ENCODE measurements at regions not wholly inside any gene's neighbourhood (a gene's known extent, or its start where the extent isn't known, plus 50 kb on each side); places are given as distances from the start of the nearest gene placed in this dataset.

- no peaks in the 10 kb centered on the region for H3K4me1 ChIP-seq (ENCODE audit: insufficient read depth, low read length)
- H3K27me3 ChIP-seq (ENCODE audit: insufficient read depth, low read length) = no peaks in the 10 kb centered on the region
- H3K79me1 ChIP-seq (ENCODE audit: insufficient read depth, low read depth, low read length, poor library complexity, severe bottlenecking) = no peaks in the 10 kb centered on the region
- no peak overlapping the region for H3K4me3 Mint-ChIP-seq
- no peaks in the 10 kb centered on the region for H4K20me1 ChIP-seq (ENCODE audit: control insufficient read depth, insufficient read depth, insufficient read length)
- no peak overlapping the region for H2BK12ac ChIP-seq (ENCODE audit: insufficient read length, low read depth, low read length)
- H4K8ac ChIP-seq (replicated peaks; ENCODE audit: insufficient read length, low read depth, low read length) = no peak overlapping the region
- no peak overlapping the region for H2AK5ac ChIP-seq (ENCODE audit: insufficient read length, low read length)
- no peak overlapping the region for H3K9ac ChIP-seq (ENCODE audit: extremely low read depth, insufficient read length, low read length)
- TF ChIP-seq, protein P1, sequence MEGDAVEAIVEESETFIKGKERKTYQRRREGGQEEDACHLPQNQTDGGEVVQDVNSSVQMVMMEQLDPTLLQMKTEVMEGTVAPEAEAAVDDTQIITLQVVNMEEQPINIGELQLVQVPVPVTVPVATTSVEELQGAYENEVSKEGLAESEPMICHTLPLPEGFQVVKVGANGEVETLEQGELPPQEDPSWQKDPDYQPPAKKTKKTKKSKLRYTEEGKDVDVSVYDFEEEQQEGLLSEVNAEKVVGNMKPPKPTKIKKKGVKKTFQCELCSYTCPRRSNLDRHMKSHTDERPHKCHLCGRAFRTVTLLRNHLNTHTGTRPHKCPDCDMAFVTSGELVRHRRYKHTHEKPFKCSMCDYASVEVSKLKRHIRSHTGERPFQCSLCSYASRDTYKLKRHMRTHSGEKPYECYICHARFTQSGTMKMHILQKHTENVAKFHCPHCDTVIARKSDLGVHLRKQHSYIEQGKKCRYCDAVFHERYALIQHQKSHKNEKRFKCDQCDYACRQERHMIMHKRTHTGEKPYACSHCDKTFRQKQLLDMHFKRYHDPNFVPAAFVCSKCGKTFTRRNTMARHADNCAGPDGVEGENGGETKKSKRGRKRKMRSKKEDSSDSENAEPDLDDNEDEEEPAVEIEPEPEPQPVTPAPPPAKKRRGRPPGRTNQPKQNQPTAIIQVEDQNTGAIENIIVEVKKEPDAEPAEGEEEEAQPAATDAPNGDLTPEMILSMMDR (conservative IDR thresholded peaks at IDR 0.05) = no peak
- no peak overlapping the region for H2BK5ac ChIP-seq (ENCODE audit: insufficient read length, low read length)
- H2BK15ac ChIP-seq (ENCODE audit: low read depth, low read length) = no peak overlapping the region
- H3K18ac ChIP-seq (ENCODE audit: insufficient read length, low read depth, low read length) = no peak overlapping the region
- no peak overlapping the region for H3K56ac ChIP-seq (ENCODE audit: insufficient read length, low read depth, low read length)
- H3K9me3 ChIP-seq (ENCODE audit: control insufficient read depth, low read depth, low read length) = no peaks in the 10 kb centered on the region
- H3K27ac ChIP-seq (ENCODE audit: insufficient read length, low read depth, low read length) = no peak overlapping the region
- no peak overlapping the region for H3K27ac Mint-ChIP-seq
- no peak overlapping the region for H3K14ac ChIP-seq (ENCODE audit: insufficient read depth, low read length)
- DNase-seq = no peak
- peaks cover 3 to 4% (median 3%) of the 10 kb centered on the region in 3 experiments; a peak in 6 of 7 replicates for H3K36me3 Mint-ChIP-seq (ENCODE audit: insufficient read depth in 1 of 3, low read depth in 3 of 3)
- H3K79me2 ChIP-seq (ENCODE audit: insufficient read depth, low read length) = no peaks in the 10 kb centered on the region
- no peak overlapping the region for H3T11ph ChIP-seq (ENCODE audit: low read length)
- H3K27me3 Mint-ChIP-seq (ENCODE audit: low read depth) = no peaks in the 10 kb centered on the region
- no peaks in the 10 kb centered on the region for H3K4me1 Mint-ChIP-seq
- no peaks in the 10 kb centered on the region for H3K23me2 ChIP-seq (ENCODE audit: insufficient read length, low read depth, low read length, poor library complexity, severe bottlenecking)
- H3K23ac ChIP-seq (ENCODE audit: insufficient read length, low read depth, low read length) = no peak overlapping the region
- WGBS (ENCODE audit: extremely low coverage, insufficient read length, low lambda C conversion rate) = no CpG with 5 or more reads among the region's 2 CpGs
- H4K5ac ChIP-seq (ENCODE audit: insufficient read length, low read depth, low read length) = no peak overlapping the region
- H2BK120ac ChIP-seq (ENCODE audit: low read depth, low read length, poor library complexity, severe bottlenecking) = no peak overlapping the region
- no peak overlapping the region for H2BK20ac ChIP-seq (ENCODE audit: low read depth, low read length, poor library complexity, severe bottlenecking)
- H2AFZ ChIP-seq (ENCODE audit: low read length) = no peak overlapping the region
- H3K9me3 Mint-ChIP-seq = peaks cover 4 to 7% of the 10 kb centered on the region in 2 experiments; a peak in 4 of 5 replicates
- no peak overlapping the region for H3K4ac ChIP-seq (ENCODE audit: low read depth, low read length)
- no peak overlapping the region for H4K91ac ChIP-seq (ENCODE audit: insufficient read length, low read depth, low read length)
- no peak overlapping the region for H3K4me2 ChIP-seq (ENCODE audit: insufficient read depth, insufficient read length, low read length)
Measured at GRCh38 chr5:114122852-114123251, 239.0 kb upstream of the KCNN2 start.
